GM12878 (cell line): ENCODE measurements at regions not wholly inside any gene's neighbourhood (a gene's known extent, or its start where the extent isn't known, plus 50 kb on each side); places are given as distances from the start of the nearest gene placed in this dataset.

ENCODE experiments used
- ATAC-seq: fragments of 200-7000 bp; cut with Tn5 transposase; 3 replicates; pipeline ENCODE4 v1.9.1; 2020; ENCODE audit warnings: mild to moderate bottlenecking, moderate library complexity
- BruUV-seq: library from RNA; stranded (reverse); fragments of 400-500 nt; replicated peaks from 2 replicates; lab custom pipeline; 2021; lab: Mats Ljungman, UMichigan
- CTCF ChIA-PET: fragments of 300-600 bp; sonication (Branson Sonifier 250); formaldehyde crosslinking; extraction: SDS; loops from one replicate; lab custom pipeline; 2021; ENCODE audit warnings: inconsistent platforms; lab: Yijun Ruan, JAX
- POLR2A ChIA-PET: fragments of 350-600 bp; formaldehyde crosslinking; extraction: SDS; loops from one replicate; lab custom pipeline; 2021; ENCODE audit warnings: inconsistent platforms; lab: Charles Lee
- RAD21 ChIA-PET: fragments of 300-600 bp; sonication (Branson Sonifier 250); formaldehyde crosslinking; loops from one replicate; lab custom pipeline; 2023; ENCODE audit warnings: antibody characterized with exemption; ENCODE audit not compliant: unreplicated experiment; lab: Charles Lee
- SMC1A ChIA-PET: fragments of 300-600 bp; sonication (Branson Sonifier 250); formaldehyde crosslinking; loops from one replicate; lab custom pipeline; 2023; ENCODE audit not compliant: unreplicated experiment, uncharacterized antibody; lab: Charles Lee
- DNase-seq: peaks from one replicate; pipeline ENCODE4 v3.0.0-alpha.2; 2011; ENCODE audit warnings: low read depth, low spot score
- FAIRE-seq: peaks from 3 replicates; lab custom pipeline; 2011; peaks lifted over from hg19 to GRCh38; lab: Jason Lieb, UNC
- H2AFZ ChIP-seq: 2 replicates; pipeline ENCODE4 v1.6.0; 2011; ENCODE audit warnings: low read depth, low read length, control low read depth; ENCODE audit not compliant: control insufficient read depth
- H3K27ac ChIP-seq: 2 replicates; pipeline ENCODE4 v1.5.1; 2011; ENCODE audit warnings: control low read depth; ENCODE audit not compliant: control insufficient read depth, insufficient read depth
- H3K27me3 ChIP-seq, 2 experiments: replicated peaks in 1 of 2; 2 replicates each; pipeline versions ENCODE4 v1.6.0 to v1.6.1; 2011; ENCODE audit warnings: low read length in 1 of 2; ENCODE audit not compliant: control insufficient read depth in 2 of 2, insufficient read depth in 2 of 2
- H3K36me3 ChIP-seq, 2 experiments: 2 replicates each; pipeline ENCODE4 v1.5.1; 2011; ENCODE audit warnings: low read length in 1 of 2; ENCODE audit not compliant: control insufficient read depth in 2 of 2, insufficient read depth in 2 of 2
- H3K4me1 ChIP-seq: 2 replicates; pipeline ENCODE4 v1.6.1; 2011; ENCODE audit warnings: mild to moderate bottlenecking, low read length, moderate library complexity, mixed read lengths; ENCODE audit not compliant: control insufficient read depth, insufficient read depth
- H3K4me2 ChIP-seq: 2 replicates; pipeline ENCODE4 v1.6.0; 2011; ENCODE audit warnings: control low read depth; ENCODE audit not compliant: control insufficient read depth, insufficient read depth
- H3K4me3 ChIP-seq: fragments of 200-600 bp; sonication (generic); 2 replicates; pipeline ENCODE4 v1.5.1; 2016
- H3K79me2 ChIP-seq: 2 replicates; pipeline ENCODE4 v1.6.0; 2011; ENCODE audit warnings: low read length; ENCODE audit not compliant: control insufficient read depth, insufficient read depth
- H3K9ac ChIP-seq: 2 replicates; pipeline ENCODE4 v1.8.0; 2011; ENCODE audit warnings: low read length, control low read depth, mixed read lengths; ENCODE audit not compliant: control insufficient read depth, insufficient read depth
- H3K9me3 ChIP-seq: replicated peaks from 3 replicates; pipeline ENCODE4 v1.5.1; 2011; ENCODE audit warnings: mild to moderate bottlenecking, low read length; ENCODE audit not compliant: control insufficient read depth, insufficient read depth
- H4K20me1 ChIP-seq: 2 replicates; pipeline ENCODE4 v1.6.0; 2011; ENCODE audit not compliant: control insufficient read depth, insufficient read depth
- CBX5 ChIP-seq: sonication (generic); IDR thresholded peaks from 2 replicates; pipeline ENCODE4 v1.6.1; 2016; ENCODE audit warnings: low read depth, moderate library complexity, mild to moderate bottlenecking, inconsistent platforms
- CEBPZ ChIP-seq: fragments of 150-350 bp; IDR thresholded peaks from 2 replicates; pipeline ENCODE4 v1.6.1; 2016; ENCODE audit warnings: low read depth, low read length
- CHD2 ChIP-seq: IDR thresholded peaks from 2 replicates; pipeline ENCODE4 v1.6.1; 2011; ENCODE audit warnings: low read depth, low read length, improper control_type of control experiment, borderline replicate concordance
- DPF2 ChIP-seq: fragments of 450-650 bp; IDR thresholded peaks from 2 replicates; pipeline ENCODE4 v1.6.1; 2017; ENCODE audit warnings: mild to moderate bottlenecking
- EED ChIP-seq: sonication (generic); IDR thresholded peaks from 2 replicates; pipeline ENCODE4 v1.6.1; 2016; ENCODE audit warnings: antibody characterized with exemption, low read depth
- EGR1 ChIP-seq, 2 experiments: IDR thresholded peaks; 1 replicate in 1 of 2; 2 replicates in 1 of 2; pipeline ENCODE4 v1.6.1; 2011 to 2012; ENCODE audit warnings: low read depth in 2 of 2, low read length in 2 of 2, borderline replicate concordance in 1 of 2, mild to moderate bottlenecking in 1 of 2, moderate library complexity in 1 of 2
- FOXM1 ChIP-seq: IDR thresholded peaks from 2 replicates; pipeline ENCODE4 v1.6.1; 2012; ENCODE audit warnings: low read depth, mild to moderate bottlenecking, inconsistent platforms, low read length, moderate library complexity
- MLLT1 ChIP-seq: fragments of 450-650 bp; IDR thresholded peaks from 2 replicates; pipeline ENCODE4 v1.6.1; 2016; ENCODE audit warnings: mild to moderate bottlenecking
- MTA2 ChIP-seq: fragments of 450-650 bp; IDR thresholded peaks from 2 replicates; pipeline ENCODE4 v1.6.1; 2016; ENCODE audit warnings: low read depth, mild to moderate bottlenecking, moderate library complexity
- NFXL1 ChIP-seq: fragments of 450-650 bp; IDR thresholded peaks from 2 replicates; pipeline ENCODE4 v1.6.1; 2017; ENCODE audit warnings: antibody characterized with exemption, mild to moderate bottlenecking, borderline replicate concordance
- PBX3 ChIP-seq: IDR thresholded peaks from 2 replicates; pipeline ENCODE4 v1.6.1; 2011; ENCODE audit warnings: mild to moderate bottlenecking, low read depth, low read length, moderate library complexity; ENCODE audit not compliant: insufficient replicate concordance
- PML ChIP-seq: IDR thresholded peaks from 2 replicates; pipeline ENCODE4 v1.6.1; 2012; ENCODE audit warnings: low read length, inconsistent platforms
- SIX5 ChIP-seq: IDR thresholded peaks from 2 replicates; pipeline ENCODE4 v1.6.1; 2011; ENCODE audit warnings: mild to moderate bottlenecking, low read depth, low read length, moderate library complexity; ENCODE audit not compliant: severe bottlenecking
- SUZ12 ChIP-seq: fragments of 200-600 bp; sonication (generic); IDR thresholded peaks from one replicate; pipeline ENCODE4 v1.6.1; 2018; ENCODE audit warnings: antibody characterized with exemption, mild to moderate bottlenecking; ENCODE audit not compliant: unreplicated experiment
- TARDBP ChIP-seq: IDR thresholded peaks from 2 replicates; pipeline ENCODE4 v1.6.1; 2016; ENCODE audit warnings: borderline replicate concordance
- WRNIP1 ChIP-seq: IDR thresholded peaks from 2 replicates; pipeline ENCODE4 v1.6.1; 2011; ENCODE audit warnings: low read depth, low read length, improper control_type of control experiment, borderline replicate concordance
- YBX1 ChIP-seq: fragments of 450-650 bp; IDR thresholded peaks from 2 replicates; pipeline ENCODE4 v1.6.1; 2016; ENCODE audit warnings: antibody characterized with exemption
- ZNF217 ChIP-seq: fragments of 450-650 bp; IDR thresholded peaks from 2 replicates; pipeline ENCODE4 v1.6.1; 2017; ENCODE audit warnings: antibody characterized with exemption, mild to moderate bottlenecking
- ZNF274 ChIP-seq: IDR thresholded peaks from one replicate; pipeline ENCODE4 v1.8.0; 2011; ENCODE audit not compliant: insufficient read length, insufficient read depth
- ZSCAN29 ChIP-seq: fragments of 450-650 bp; IDR thresholded peaks from 2 replicates; pipeline ENCODE4 v1.6.1; 2017; ENCODE audit warnings: mild to moderate bottlenecking, moderate library complexity
- WGBS: methylation state at CpG from one replicate; pipeline ENCODE4 v1.1.6; 2016; ENCODE audit warnings: low lambda C conversion rate; ENCODE audit not compliant: insufficient replicate concordance, insufficient coverage; ENCODE audit errors: missing lambda C conversion rate; 5-methylcytosine and 5-hydroxymethylcytosine counted together
- in situ Hi-C: fragments of 300-500 bp; cut with MboI; formaldehyde crosslinking; loops from 9 replicates; pipeline ENCODE4 v1.14.3; 2018; ENCODE audit warnings: mixed read lengths
- intact Hi-C: fragments of 100-400 bp; cut with micrococcal nuclease; formaldehyde crosslinking; loops from one replicate; pipeline ENCODE4 v1.14.2; 2022; ENCODE audit not compliant: unreplicated experiment

- TF ChIP-seq CEBPZ (no peak), MLLT1 (no peak), EED (no peak), NFXL1 (no peak), CHD2 (no peak)
- TF ChIP-seq, all 136 proteins: peak for 0
Observed at GRCh38 chr20:12786276-12786675, 222.5 kb upstream of the SPTLC3 start (continued).

- BruUV-seq, result no TSS peak
- TF ChIP-seq YBX1 (no peak), EGR1 (IDR thresholded peaks at IDR 0.05; ENCODE audit: borderline replicate concordance in 1 of 2, low read depth in 2 of 2, low read length in 2 of 2) (no peak), CBX5 (no peak), PBX3 (no peak), DPF2 (no peak), PML (no peak), MTA2 (no peak), WRNIP1 (no peak), SIX5 (no peak), ZSCAN29 (no peak), ZNF217 (no peak), SUZ12 (no peak), FOXM1 (no peak), TARDBP (no peak), ZNF274 (no peak)
Observed at GRCh38 chr20:12788632-12789299, 220.0 kb upstream of the SPTLC3 start.

More at GRCh38 chr20:12788632-12789299, 220.0 kb upstream of the SPTLC3 start:
- DNase-seq (no peak), ATAC-seq (no peak), FAIRE-seq (no peak)
- CTCF ChIA-PET, result no interaction called here
- POLR2A ChIA-PET, result no interaction called here
- intact Hi-C loops (no loop called here), in situ Hi-C loops (no loop called here)
- Histone ChIP-seq H3K4me1 (no peaks in the 10 kb centered on the region), H3K36me3 (no peaks in the 10 kb centered on the region), H3K9me3 (no peaks in the 10 kb centered on the region), H3K4me2 (no peak overlapping the region), H3K27me3 (no peaks in the 10 kb centered on the region), H3K79me2 (no peaks in the 10 kb centered on the region), H3K9ac (no peak overlapping the region), H3K27ac (no peak overlapping the region), H4K20me1 (no peaks in the 10 kb centered on the region), H3K4me3 (no peak overlapping the region), H2AFZ (no peak overlapping the region)
- RAD21 ChIA-PET, result no interaction called here
- 22% methylated on average over 8 of the region's 8 CpGs for WGBS
- SMC1A ChIA-PET, result no interaction called here
